Activated T-helper 9 cell treated with anti-CD3 and anti-CD28 coated beads, Interleukin-2, amount 50 U/mL, for 16 hours (primary cell): ENCODE measurements at regions not wholly inside any gene's neighbourhood (a gene's known extent, or its start where the extent isn't known, plus 50 kb on each side); places are given as distances from the start of the nearest gene placed in this dataset.
A peak's percentile ranks its signal among the peaks of the same experiment; 100 is the strongest.

Experiments
- DNase-seq: peaks from one replicate; pipeline ENCODE4 v3.0.0-alpha.2; 2020; ENCODE audit warnings: low read depth

- no peak for DNase-seq
These were observed 107.1 kb upstream of the BACH2 start for GRCh38 chr6:90403489-90404381.

- no peak for DNase-seq
These were observed 106.2 kb upstream of the BACH2 start for GRCh38 chr6:90402831-90403192.

DNA sequence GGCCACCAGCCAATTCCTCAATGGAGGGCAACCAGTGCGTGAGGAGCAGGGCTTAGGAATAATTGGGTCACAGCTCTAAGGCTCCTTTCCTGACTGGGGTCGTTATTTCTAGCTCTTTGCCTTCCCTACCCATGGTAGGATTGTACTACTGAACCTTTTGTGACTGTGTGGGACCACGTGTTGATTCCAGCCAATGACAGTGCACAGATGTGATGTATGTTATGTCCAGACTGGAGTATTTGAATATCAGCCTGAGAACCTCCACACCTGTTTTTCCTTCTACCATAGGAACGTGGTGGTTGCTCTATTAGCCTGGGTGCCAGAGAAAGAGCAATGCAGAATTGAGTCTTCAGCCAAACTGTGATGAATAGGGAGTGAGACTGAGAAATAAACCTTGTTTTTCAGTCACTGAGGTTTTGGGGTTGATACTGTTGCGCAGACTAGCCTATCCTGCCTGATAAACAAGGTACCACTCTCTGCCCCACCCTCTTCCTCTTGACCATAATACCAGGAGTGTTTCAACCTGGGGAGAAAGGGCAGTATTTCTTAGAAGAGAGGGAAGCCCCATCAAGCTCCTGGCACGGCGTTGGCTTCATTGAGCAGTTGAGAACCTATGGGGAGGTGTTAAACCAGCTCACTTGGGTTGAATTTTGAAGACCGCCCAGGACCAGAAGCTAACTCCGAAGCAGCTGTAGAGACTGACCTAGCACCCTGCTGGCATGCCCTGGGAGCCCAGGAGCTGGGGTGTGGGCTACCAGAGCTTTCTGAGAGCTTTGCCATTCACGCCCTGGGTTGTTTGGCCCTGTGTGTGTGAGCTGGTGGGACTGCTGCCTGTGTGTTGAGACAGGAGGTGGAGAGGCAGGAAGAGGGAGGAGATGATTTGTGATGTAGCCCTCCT lies 105.5 kb upstream of the BACH2 start:
- no peak for DNase-seq

DNA sequence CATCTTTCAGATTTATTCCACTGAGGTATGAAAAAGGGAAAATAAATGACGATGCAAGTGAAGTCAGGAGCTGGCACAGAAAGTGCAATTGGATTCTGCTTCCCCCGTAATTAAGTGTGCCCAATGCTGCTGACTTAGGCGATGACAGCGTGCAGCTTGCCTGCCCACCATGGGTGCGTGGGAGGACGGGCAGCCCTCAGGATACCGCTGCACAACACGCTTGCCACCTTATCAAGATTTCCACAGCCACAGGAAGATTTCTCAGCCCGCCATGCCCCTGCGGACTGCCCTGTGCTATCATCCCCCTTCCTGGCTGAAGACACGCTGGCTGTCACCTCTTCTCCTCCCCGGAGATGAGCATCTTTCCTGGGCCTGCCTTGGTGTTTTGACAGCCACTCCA lies 103.3 kb upstream of the BACH2 start:
- DNase-seq: no peak

DNA sequence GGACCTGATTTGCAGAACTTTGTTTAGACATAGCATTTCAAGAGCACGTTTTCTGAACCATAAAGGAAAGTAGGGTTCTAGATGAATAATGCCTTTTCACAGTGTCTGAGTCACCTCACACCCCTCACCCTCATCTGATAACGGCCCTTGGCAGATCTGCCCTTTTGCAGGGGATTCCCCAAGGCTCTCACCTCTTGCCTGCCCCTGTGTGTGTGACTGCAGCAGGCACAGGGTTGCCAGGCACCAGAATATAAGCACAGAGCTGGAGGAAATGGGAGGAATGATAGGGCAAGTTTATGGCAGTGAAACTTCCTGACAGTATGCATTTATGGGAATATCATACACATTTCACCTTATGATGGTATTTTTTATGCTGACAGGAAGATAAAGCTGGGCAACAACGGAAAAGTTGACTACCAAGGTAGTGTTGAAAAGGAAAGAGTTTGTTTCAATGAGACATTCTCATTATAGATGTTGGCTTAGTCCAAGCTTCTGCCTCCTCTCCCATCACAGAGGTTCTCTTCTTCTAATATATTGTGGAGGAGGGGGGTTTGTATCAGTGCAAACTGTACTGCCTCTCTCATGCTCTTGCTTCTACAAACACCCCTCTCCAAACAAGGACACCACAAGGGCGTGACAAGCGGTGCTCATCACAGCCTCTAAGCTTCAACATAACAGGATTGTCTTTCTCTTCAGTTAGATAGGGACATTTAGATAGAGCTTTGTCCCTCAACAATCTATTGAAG lies 101.5 kb upstream of the BACH2 start:
- peak; percentile 78 for DNase-seq

DNA sequence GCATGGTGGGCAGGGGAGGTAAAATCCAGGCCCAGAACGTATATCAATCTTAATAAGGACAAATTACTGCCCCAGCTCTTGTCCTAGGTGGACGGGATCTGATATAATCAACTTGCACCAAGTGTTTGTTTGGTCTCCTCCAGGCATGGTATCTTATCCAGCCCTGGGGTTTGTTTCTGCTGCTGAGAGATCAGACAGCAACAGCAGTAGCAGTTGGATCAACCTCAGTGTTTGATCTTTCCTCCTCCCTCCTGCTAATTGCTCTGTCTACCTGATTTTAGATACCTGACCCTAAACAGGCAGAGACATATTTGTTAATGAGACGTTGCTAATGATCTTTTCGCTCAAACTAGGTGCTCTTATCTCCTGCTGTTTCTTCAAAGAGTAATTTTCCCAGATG lies 100.4 kb upstream of the BACH2 start:
- no peak for DNase-seq

GRCh38 chr6:90393232-90393884 lies 96.7 kb upstream of the BACH2 start:
- peak; percentile 34 for DNase-seq

DNA sequence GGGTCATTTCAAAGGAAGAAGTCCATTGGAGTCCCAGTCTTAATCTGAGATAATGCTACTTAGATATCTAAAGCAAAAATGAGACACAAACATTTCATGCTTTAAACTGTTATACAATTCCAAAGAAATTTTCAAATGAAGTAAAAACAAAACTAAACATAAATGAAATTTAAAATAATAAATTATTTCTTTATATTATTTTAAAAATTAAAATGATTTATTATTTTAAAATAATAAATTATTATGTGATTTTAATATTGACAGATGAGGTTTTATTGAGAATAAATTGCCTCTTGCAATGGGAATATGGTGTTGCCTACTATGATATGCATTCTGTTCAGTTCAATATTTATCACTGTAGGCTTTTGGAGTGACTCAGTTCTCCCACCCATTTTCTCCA lies 93.7 kb upstream of the BACH2 start:
- no peak for DNase-seq

- no peak for DNase-seq
These were observed 91.8 kb upstream of the BACH2 start for GRCh38 chr6:90388395-90388794.

DNA sequence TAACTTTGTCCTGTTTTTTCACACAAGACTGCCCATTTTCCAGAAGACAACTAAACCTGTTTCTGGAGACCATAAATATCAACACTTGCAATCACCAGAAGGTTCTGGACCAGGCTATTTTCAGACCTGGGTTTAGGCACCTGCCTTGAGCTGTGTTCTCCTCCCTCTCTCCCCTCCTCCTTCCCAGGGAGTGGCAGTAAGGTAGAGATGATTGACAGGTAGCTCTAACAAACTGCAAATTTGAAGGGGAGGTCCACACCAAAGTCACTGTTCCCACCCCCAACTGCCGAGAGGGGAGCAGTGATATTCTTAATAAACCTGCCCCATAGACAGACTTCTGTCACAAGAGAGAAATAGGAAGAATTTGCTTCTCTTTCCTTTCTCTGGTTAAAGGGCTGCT lies 91.2 kb upstream of the BACH2 start:
- DNase-seq: no peak

DNA sequence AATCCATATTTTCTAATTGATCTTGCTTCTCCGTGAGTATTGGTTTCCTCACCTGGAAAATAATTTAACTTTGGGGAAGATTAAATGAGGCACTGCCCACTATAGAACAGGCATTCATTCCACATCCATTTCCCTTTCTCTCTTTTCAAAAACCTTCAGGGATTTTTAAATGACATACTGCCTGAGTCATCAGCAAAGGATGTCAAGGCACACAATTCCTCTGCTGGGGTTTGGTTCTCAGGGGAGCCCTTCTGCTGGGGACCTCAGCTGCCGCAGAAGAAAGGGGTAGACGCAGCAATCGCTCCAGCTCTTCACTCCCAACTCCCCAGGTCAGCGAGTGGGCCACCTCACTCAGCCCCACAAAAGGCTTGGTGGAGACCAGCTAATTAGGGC lies 90.7 kb upstream of the BACH2 start:
- DNase-seq: no peak

DNA sequence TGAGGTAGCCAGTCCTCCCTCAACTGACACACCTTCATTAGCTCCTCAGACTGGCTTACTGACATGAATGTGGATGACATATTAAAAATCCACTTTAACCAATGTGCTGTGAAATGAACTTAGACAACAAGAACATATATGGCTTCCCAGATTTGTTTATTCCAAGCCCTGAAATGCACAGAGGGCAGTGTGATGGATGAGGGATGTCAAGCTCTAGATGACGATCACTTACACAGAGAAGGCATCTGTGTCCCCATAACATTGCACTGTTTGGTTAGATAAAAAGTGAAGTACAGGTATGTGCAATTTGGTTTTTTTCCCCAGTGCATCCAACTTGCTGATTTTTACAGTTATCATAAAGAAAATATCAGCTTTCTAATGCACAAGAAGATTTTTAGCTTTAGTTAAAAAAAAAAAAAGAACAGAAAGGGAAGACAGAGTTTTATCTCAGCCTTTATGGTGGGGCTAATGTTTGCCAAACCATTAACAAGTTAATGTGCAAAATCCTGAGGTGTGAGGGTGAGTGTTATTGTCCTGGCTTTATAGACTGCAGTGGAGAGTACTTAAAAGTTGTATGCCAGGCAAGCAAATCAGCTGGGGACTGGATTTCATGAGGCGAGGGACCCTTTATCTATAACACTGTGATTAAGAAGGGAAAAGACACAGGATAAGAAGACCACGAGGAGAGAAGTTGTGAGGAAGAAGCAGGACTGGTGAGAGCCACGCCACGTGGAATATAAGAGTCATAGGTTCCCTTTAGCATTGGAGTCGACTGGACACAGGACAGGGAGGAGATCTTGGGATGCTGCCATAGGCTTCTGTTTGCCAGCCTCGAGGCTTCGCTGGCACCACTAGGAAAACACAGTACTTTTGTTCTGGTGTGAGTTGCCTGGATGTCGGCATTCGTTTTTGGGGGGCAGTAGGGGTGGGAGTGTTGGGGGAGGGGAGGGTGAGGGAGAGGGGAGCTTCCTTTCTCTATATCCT lies 90.0 kb upstream of the BACH2 start:
- no peak for DNase-seq

DNA sequence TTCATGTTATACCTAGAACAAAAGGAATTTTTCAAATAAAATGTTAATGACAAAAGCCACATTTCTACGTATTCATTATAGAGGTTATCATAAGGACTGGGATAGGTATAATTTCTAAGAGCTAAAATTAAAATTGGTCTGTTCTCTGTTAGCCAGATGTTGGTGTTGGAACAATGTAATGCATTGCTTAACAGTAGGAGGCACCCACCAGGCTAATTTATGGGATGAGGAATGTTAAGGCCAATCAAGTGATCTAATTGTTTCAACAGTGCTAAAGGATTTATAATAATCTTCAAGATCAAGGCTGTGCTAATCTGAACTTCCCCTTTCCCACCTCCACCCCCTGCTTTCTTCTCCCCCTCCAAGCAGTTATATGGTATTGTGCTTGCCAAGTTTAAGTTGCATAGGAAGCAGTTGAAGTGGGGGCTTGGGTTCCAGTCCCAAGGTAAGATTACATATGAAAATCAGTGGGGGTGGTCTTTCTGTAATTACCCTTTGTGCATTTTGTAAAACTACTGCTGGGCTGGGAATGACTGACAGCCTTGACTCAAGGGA lies 89.2 kb upstream of the BACH2 start:
- no peak for DNase-seq

DNA sequence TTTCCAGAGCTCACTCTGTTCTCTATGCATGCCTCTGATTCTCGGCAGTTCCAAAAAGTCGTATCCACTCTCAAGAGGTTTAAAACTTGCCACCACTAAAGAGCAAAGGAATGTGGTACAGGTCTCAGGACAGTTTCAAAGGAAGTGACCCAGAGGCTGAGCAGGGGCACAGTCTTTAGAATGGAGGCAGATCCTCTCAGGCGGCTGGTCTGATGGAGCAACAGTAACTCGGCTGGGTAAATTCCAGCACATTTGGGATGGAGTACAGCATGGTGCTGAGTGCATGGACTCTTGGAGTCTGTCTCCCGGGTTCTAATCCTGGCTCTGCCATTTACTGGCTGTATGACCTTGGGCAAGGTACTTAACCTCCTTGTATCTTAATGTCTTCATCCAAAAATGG lies 88.1 kb upstream of the BACH2 start:
- no peak for DNase-seq

GRCh38 chr6:90383196-90383822 lies 86.7 kb upstream of the BACH2 start:
- no peak for DNase-seq

DNA sequence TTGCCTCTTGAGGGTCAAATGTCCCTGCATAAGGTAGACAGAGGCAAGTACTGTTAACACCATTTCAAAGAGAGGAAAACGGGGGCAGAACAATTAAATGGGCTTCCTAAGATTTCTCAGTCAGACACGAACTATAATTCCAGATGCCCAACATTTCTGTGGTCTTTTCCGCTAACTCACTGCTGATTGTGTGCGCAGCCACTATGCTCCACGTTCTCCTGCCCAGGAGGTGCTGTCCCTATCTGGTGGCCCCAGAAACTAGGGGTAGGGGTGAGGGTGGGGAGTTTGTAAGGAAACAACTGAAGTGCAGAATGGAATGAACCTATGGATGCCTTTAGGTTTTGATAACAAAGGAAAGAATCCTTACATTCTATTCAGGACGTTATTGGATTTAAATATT lies 86.1 kb upstream of the BACH2 start:
- no peak for DNase-seq

- DNase-seq: no peak
These were observed 79.2 kb upstream of the BACH2 start for GRCh38 chr6:90375681-90376439.

- DNase-seq: no peak
These were observed 77.6 kb upstream of the BACH2 start for GRCh38 chr6:90374201-90374600.

DNA sequence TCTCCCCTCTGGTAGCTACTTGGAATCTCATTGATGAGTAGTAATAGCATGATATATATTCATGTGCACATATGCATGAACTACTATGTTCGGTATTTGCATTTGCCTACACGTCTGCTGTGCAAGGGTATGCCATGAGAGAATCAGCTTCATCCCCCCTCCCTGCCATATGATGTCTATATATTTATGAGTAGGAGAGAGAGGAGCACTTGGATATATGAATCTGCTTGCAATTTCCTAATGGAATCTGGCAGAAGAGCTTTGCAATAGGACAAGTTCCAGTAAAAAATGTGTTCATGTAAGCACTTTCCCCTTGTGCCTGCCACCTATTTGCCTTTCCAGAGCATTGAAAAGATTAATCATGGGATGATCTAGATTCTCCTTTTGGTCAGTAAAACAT lies 76.2 kb upstream of the BACH2 start:
- DNase-seq: no peak
